ENCODE measurements at regions not wholly inside any gene's neighbourhood (a gene's known extent, or its start where the extent isn't known, plus 50 kb on each side); places are given as distances from the start of the nearest gene placed in this dataset.

- TF ChIP-seq, protein P1, sequence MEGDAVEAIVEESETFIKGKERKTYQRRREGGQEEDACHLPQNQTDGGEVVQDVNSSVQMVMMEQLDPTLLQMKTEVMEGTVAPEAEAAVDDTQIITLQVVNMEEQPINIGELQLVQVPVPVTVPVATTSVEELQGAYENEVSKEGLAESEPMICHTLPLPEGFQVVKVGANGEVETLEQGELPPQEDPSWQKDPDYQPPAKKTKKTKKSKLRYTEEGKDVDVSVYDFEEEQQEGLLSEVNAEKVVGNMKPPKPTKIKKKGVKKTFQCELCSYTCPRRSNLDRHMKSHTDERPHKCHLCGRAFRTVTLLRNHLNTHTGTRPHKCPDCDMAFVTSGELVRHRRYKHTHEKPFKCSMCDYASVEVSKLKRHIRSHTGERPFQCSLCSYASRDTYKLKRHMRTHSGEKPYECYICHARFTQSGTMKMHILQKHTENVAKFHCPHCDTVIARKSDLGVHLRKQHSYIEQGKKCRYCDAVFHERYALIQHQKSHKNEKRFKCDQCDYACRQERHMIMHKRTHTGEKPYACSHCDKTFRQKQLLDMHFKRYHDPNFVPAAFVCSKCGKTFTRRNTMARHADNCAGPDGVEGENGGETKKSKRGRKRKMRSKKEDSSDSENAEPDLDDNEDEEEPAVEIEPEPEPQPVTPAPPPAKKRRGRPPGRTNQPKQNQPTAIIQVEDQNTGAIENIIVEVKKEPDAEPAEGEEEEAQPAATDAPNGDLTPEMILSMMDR (conservative IDR thresholded peaks at IDR 0.05), result no peak
- TF ChIP-seq ZFX (IDR thresholded peaks at IDR 0.05), result no peak
Measured at GRCh38 chr9:31669311-31669710, 715.1 kb upstream of the ACO1 start.

Data from C4-2B (cell line).